Suppressor macrophage treated with lipopolysaccharide for 4 hours (primary cell): ENCODE measurements at regions not wholly inside any gene's neighbourhood (a gene's known extent, or its start where the extent isn't known, plus 50 kb on each side); places are given as distances from the start of the nearest gene placed in this dataset.

ENCODE experiments used
- DNase-seq: peaks from one replicate; pipeline ENCODE4 v3.0.0-alpha.2; 2020

- no peak for DNase-seq
These were observed 150.0 kb downstream of the LRIG2 start for GRCh38 chr1:113223040-113223439.

- no peak for DNase-seq
These were observed 150.5 kb downstream of the LRIG2 start for GRCh38 chr1:113223546-113223945.

GRCh38 chr1:113226148-113226547 is 153.2 kb downstream of the LRIG2 start:
- no peak for DNase-seq

- no peak for DNase-seq
These were observed 158.4 kb upstream of the MAGI3 start for GRCh38 chr1:113231866-113232265.

- DNase-seq: no peak
These were observed 156.9 kb upstream of the MAGI3 start for GRCh38 chr1:113233441-113233840.

GRCh38 chr1:113241237-113241636 is 149.1 kb upstream of the MAGI3 start:
- no peak for DNase-seq

GRCh38 chr1:113242481-113242880 is 147.8 kb upstream of the MAGI3 start:
- no peak for DNase-seq

GRCh38 chr1:113243529-113243928 is 146.8 kb upstream of the MAGI3 start:
- DNase-seq: no peak

GRCh38 chr1:113244112-113244820 is 146.0 kb upstream of the MAGI3 start:
- no peak for DNase-seq

- DNase-seq: no peak
These were observed 145.1 kb upstream of the MAGI3 start for GRCh38 chr1:113245252-113245651.

GRCh38 chr1:113246929-113247328 is 143.4 kb upstream of the MAGI3 start:
- no peak for DNase-seq

- DNase-seq: no peak
These were observed 143.0 kb upstream of the MAGI3 start for GRCh38 chr1:113247355-113247754.

- no peak for DNase-seq
These were observed 142.5 kb upstream of the MAGI3 start for GRCh38 chr1:113247782-113248181.

GRCh38 chr1:113248494-113248893 is 141.8 kb upstream of the MAGI3 start:
- DNase-seq: no peak

- DNase-seq: no peak
These were observed 140.2 kb upstream of the MAGI3 start for GRCh38 chr1:113250161-113250560.

GRCh38 chr1:113252166-113252565 is 138.1 kb upstream of the MAGI3 start:
- DNase-seq: no peak

- no peak for DNase-seq
These were observed 137.1 kb upstream of the MAGI3 start for GRCh38 chr1:113253187-113253586.

- no peak for DNase-seq
These were observed 136.7 kb upstream of the MAGI3 start for GRCh38 chr1:113253590-113253989.

- no peak for DNase-seq
These were observed 135.1 kb upstream of the MAGI3 start for GRCh38 chr1:113255038-113255719.

GRCh38 chr1:113255720-113256347 is 134.5 kb upstream of the MAGI3 start:
- DNase-seq: no peak

GRCh38 chr1:113256348-113256729 is 134.0 kb upstream of the MAGI3 start:
- no peak for DNase-seq

- no peak for DNase-seq
These were observed 130.3 kb upstream of the MAGI3 start for GRCh38 chr1:113259988-113260387.

- no peak for DNase-seq
These were observed 125.1 kb upstream of the MAGI3 start for GRCh38 chr1:113265196-113265595.

GRCh38 chr1:113266788-113267187 is 123.5 kb upstream of the MAGI3 start:
- no peak for DNase-seq
